Panc1 (cell line): ENCODE measurements at regions not wholly inside any gene's neighbourhood (a gene's known extent, or its start where the extent isn't known, plus 50 kb on each side); places are given as distances from the start of the nearest gene placed in this dataset.

Experiments used
- POLR2AphosphoS5 ChIP-seq: IDR thresholded peaks from 2 replicates; pipeline ENCODE4 v1.6.1; 2012; ENCODE audit warnings: mild to moderate bottlenecking, low read depth, low read length, moderate library complexity
- SIN3A ChIP-seq: IDR thresholded peaks from 2 replicates; pipeline ENCODE4 v1.6.1; 2012; ENCODE audit warnings: low read depth, mild to moderate bottlenecking, low read length, moderate library complexity, borderline replicate concordance; ENCODE audit not compliant: insufficient read depth
- TCF7L2 ChIP-seq: IDR thresholded peaks from 2 replicates; pipeline ENCODE4 v1.6.1; 2011; ENCODE audit warnings: mild to moderate bottlenecking, low read depth, low read length, inconsistent platforms
- TF ChIP-seq, protein P1 (sequence below): fragments of 450-650 bp; IDR thresholded peaks from 2 replicates; pipeline ENCODE4 v1.5.1; 2017; ENCODE audit warnings: mild to moderate bottlenecking
- TF ChIP-seq, protein P2 (sequence below), 2 experiments: IDR thresholded peaks; 2 replicates each; pipeline ENCODE4 v1.6.1; 2011 to 2012; ENCODE audit warnings: low read depth in 2 of 2, control low read depth in 1 of 2, low read length in 1 of 2, mild to moderate bottlenecking in 1 of 2, moderate library complexity in 1 of 2; ENCODE audit not compliant: insufficient read depth in 1 of 2

DNA sequence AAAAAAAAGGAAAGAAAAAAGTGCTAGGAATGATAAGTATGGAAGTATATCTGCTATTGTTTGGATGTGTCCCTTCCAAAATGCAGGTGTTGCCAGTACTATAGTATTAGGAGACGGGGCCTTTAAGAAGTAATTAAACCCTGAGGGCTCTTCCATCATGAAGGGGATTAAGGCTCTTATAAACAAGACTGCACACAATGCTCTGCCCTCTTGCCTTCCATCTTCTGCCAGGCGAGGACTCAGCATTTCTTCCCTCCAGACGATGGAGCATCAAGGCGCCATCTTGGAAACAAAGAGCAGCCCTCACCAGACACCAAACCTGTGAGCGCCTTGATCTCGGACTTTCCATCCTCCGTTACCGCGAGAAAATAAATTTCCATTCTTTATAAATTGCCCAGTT lies 120.1 kb upstream of the GPM6A start:
- TF ChIP-seq, protein P1, sequence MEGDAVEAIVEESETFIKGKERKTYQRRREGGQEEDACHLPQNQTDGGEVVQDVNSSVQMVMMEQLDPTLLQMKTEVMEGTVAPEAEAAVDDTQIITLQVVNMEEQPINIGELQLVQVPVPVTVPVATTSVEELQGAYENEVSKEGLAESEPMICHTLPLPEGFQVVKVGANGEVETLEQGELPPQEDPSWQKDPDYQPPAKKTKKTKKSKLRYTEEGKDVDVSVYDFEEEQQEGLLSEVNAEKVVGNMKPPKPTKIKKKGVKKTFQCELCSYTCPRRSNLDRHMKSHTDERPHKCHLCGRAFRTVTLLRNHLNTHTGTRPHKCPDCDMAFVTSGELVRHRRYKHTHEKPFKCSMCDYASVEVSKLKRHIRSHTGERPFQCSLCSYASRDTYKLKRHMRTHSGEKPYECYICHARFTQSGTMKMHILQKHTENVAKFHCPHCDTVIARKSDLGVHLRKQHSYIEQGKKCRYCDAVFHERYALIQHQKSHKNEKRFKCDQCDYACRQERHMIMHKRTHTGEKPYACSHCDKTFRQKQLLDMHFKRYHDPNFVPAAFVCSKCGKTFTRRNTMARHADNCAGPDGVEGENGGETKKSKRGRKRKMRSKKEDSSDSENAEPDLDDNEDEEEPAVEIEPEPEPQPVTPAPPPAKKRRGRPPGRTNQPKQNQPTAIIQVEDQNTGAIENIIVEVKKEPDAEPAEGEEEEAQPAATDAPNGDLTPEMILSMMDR, result no peak
- TF ChIP-seq, protein P2, sequence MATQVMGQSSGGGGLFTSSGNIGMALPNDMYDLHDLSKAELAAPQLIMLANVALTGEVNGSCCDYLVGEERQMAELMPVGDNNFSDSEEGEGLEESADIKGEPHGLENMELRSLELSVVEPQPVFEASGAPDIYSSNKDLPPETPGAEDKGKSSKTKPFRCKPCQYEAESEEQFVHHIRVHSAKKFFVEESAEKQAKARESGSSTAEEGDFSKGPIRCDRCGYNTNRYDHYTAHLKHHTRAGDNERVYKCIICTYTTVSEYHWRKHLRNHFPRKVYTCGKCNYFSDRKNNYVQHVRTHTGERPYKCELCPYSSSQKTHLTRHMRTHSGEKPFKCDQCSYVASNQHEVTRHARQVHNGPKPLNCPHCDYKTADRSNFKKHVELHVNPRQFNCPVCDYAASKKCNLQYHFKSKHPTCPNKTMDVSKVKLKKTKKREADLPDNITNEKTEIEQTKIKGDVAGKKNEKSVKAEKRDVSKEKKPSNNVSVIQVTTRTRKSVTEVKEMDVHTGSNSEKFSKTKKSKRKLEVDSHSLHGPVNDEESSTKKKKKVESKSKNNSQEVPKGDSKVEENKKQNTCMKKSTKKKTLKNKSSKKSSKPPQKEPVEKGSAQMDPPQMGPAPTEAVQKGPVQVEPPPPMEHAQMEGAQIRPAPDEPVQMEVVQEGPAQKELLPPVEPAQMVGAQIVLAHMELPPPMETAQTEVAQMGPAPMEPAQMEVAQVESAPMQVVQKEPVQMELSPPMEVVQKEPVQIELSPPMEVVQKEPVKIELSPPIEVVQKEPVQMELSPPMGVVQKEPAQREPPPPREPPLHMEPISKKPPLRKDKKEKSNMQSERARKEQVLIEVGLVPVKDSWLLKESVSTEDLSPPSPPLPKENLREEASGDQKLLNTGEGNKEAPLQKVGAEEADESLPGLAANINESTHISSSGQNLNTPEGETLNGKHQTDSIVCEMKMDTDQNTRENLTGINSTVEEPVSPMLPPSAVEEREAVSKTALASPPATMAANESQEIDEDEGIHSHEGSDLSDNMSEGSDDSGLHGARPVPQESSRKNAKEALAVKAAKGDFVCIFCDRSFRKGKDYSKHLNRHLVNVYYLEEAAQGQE (IDR thresholded peaks at IDR 0.05; ENCODE audit: insufficient read depth in 1 of 2, low read depth in 2 of 2, low read length in 1 of 2), result no peak
- TF ChIP-seq POLR2AphosphoS5 (no peak), TCF7L2 (no peak), SIN3A (no peak)
